ENCODE measurements at regions not wholly inside any gene's neighbourhood (a gene's known extent, or its start where the extent isn't known, plus 50 kb on each side); places are given as distances from the start of the nearest gene placed in this dataset.

DNA sequence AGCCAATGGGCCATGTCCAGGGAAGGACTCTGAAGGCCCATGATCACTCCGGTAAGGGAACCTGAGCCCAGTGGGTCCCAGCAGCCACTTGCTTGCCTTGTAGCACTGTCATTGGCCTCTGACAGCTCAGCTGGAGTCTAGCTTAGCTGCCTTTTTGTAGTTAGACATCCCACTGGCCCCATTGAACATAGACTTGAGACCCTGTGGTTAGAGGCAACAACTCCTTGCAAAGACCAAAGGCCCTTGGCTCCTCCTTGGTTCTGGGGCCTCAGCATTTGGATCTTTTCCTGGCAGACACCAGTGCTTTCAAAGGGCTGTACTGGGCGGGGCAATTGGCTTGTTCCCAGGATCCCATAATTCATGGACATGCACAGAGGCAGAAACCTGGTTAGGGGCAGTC is 321.2 kb downstream of the CXCL12 start (continued):
- TF ChIP-seq, protein P1, sequence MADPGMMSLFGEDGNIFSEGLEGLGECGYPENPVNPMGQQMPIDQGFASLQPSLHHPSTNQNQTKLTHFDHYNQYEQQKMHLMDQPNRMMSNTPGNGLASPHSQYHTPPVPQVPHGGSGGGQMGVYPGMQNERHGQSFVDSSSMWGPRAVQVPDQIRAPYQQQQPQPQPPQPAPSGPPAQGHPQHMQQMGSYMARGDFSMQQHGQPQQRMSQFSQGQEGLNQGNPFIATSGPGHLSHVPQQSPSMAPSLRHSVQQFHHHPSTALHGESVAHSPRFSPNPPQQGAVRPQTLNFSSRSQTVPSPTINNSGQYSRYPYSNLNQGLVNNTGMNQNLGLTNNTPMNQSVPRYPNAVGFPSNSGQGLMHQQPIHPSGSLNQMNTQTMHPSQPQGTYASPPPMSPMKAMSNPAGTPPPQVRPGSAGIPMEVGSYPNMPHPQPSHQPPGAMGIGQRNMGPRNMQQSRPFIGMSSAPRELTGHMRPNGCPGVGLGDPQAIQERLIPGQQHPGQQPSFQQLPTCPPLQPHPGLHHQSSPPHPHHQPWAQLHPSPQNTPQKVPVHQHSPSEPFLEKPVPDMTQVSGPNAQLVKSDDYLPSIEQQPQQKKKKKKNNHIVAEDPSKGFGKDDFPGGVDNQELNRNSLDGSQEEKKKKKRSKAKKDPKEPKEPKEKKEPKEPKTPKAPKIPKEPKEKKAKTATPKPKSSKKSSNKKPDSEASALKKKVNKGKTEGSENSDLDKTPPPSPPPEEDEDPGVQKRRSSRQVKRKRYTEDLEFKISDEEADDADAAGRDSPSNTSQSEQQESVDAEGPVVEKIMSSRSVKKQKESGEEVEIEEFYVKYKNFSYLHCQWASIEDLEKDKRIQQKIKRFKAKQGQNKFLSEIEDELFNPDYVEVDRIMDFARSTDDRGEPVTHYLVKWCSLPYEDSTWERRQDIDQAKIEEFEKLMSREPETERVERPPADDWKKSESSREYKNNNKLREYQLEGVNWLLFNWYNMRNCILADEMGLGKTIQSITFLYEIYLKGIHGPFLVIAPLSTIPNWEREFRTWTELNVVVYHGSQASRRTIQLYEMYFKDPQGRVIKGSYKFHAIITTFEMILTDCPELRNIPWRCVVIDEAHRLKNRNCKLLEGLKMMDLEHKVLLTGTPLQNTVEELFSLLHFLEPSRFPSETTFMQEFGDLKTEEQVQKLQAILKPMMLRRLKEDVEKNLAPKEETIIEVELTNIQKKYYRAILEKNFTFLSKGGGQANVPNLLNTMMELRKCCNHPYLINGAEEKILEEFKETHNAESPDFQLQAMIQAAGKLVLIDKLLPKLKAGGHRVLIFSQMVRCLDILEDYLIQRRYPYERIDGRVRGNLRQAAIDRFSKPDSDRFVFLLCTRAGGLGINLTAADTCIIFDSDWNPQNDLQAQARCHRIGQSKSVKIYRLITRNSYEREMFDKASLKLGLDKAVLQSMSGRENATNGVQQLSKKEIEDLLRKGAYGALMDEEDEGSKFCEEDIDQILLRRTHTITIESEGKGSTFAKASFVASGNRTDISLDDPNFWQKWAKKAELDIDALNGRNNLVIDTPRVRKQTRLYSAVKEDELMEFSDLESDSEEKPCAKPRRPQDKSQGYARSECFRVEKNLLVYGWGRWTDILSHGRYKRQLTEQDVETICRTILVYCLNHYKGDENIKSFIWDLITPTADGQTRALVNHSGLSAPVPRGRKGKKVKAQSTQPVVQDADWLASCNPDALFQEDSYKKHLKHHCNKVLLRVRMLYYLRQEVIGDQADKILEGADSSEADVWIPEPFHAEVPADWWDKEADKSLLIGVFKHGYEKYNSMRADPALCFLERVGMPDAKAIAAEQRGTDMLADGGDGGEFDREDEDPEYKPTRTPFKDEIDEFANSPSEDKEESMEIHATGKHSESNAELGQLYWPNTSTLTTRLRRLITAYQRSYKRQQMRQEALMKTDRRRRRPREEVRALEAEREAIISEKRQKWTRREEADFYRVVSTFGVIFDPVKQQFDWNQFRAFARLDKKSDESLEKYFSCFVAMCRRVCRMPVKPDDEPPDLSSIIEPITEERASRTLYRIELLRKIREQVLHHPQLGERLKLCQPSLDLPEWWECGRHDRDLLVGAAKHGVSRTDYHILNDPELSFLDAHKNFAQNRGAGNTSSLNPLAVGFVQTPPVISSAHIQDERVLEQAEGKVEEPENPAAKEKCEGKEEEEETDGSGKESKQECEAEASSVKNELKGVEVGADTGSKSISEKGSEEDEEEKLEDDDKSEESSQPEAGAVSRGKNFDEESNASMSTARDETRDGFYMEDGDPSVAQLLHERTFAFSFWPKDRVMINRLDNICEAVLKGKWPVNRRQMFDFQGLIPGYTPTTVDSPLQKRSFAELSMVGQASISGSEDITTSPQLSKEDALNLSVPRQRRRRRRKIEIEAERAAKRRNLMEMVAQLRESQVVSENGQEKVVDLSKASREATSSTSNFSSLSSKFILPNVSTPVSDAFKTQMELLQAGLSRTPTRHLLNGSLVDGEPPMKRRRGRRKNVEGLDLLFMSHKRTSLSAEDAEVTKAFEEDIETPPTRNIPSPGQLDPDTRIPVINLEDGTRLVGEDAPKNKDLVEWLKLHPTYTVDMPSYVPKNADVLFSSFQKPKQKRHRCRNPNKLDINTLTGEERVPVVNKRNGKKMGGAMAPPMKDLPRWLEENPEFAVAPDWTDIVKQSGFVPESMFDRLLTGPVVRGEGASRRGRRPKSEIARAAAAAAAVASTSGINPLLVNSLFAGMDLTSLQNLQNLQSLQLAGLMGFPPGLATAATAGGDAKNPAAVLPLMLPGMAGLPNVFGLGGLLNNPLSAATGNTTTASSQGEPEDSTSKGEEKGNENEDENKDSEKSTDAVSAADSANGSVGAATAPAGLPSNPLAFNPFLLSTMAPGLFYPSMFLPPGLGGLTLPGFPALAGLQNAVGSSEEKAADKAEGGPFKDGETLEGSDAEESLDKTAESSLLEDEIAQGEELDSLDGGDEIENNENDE (IDR thresholded peaks at IDR 0.05; ENCODE audit: insufficient replicate concordance, low read length) = no peak
- TF ChIP-seq SP1 (IDR thresholded peaks at IDR 0.05; ENCODE audit: low read depth, low read length) (no peak), JUND (IDR thresholded peaks at IDR 0.05; ENCODE audit: low read length) (no peak), POLR2A (IDR thresholded peaks at IDR 0.05; ENCODE audit: control extremely low read depth in 1 of 2, low read depth in 2 of 2, low read length in 2 of 2) (no peak), SUZ12 (IDR thresholded peaks at IDR 0.05; ENCODE audit: low read length) (no peak)
- TF ChIP-seq, protein P2, sequence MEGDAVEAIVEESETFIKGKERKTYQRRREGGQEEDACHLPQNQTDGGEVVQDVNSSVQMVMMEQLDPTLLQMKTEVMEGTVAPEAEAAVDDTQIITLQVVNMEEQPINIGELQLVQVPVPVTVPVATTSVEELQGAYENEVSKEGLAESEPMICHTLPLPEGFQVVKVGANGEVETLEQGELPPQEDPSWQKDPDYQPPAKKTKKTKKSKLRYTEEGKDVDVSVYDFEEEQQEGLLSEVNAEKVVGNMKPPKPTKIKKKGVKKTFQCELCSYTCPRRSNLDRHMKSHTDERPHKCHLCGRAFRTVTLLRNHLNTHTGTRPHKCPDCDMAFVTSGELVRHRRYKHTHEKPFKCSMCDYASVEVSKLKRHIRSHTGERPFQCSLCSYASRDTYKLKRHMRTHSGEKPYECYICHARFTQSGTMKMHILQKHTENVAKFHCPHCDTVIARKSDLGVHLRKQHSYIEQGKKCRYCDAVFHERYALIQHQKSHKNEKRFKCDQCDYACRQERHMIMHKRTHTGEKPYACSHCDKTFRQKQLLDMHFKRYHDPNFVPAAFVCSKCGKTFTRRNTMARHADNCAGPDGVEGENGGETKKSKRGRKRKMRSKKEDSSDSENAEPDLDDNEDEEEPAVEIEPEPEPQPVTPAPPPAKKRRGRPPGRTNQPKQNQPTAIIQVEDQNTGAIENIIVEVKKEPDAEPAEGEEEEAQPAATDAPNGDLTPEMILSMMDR (IDR thresholded peaks at IDR 0.05; ENCODE audit: control extremely low read depth in 1 of 3, insufficient read depth in 1 of 3, low read depth in 1 of 3, low read length in 3 of 3) = no peak

Measured in H1 (cell line).